PC-3 (cell line): ENCODE measurements at regions not wholly inside any gene's neighbourhood (a gene's known extent, or its start where the extent isn't known, plus 50 kb on each side); places are given as distances from the start of the nearest gene placed in this dataset.

Experiments used
- ATAC-seq: fragments of 200-7000 bp; cut with Tn5 transposase; 2 replicates; pipeline ENCODE4 v1.9.1; 2020; ENCODE audit warnings: mild to moderate bottlenecking, moderate library complexity
- BruUV-seq: library from RNA; stranded (reverse); fragments of 400-500 nt; replicated peaks from 2 replicates; lab custom pipeline; 2021; lab: Mats Ljungman, UMichigan
- CTCF ChIA-PET: fragments of 300-600 bp; sonication (Branson Sonifier 250); formaldehyde crosslinking; loops from one replicate; lab custom pipeline; 2022; ENCODE audit warnings: antibody characterized with exemption; lab: Charles Lee
- POLR2A ChIA-PET: fragments of 300-600 bp; sonication (Branson Sonifier 250); formaldehyde crosslinking; loops from one replicate; lab custom pipeline; 2022; ENCODE audit warnings: antibody characterized with exemption; ENCODE audit not compliant: unreplicated experiment; lab: Charles Lee
- DNase-seq: peaks from one replicate; pipeline ENCODE4 v3.0.0-alpha.2; 2015
- H2AFZ ChIP-seq: fragments of 300-600 bp; sonication (generic); 2 replicates; pipeline ENCODE4 v1.6.0; 2016; ENCODE audit warnings: antibody characterized with exemption, low read length
- H3F3A ChIP-seq: fragments of 300-600 bp; sonication (generic); one replicate; pipeline ENCODE4 v1.6.0; 2017; ENCODE audit warnings: antibody characterized with exemption, low read length, control low read depth, mild to moderate bottlenecking; ENCODE audit not compliant: unreplicated experiment
- H3K27ac ChIP-seq: fragments of 300-600 bp; sonication (generic); 2 replicates; pipeline ENCODE4 v1.5.1; 2016; ENCODE audit warnings: mild to moderate bottlenecking, low read length
- H3K27me3 ChIP-seq: fragments of 300-600 bp; sonication (generic); 2 replicates; pipeline ENCODE4 v1.6.1; 2016; ENCODE audit warnings: low read length, mixed read lengths
- H3K36me3 ChIP-seq: fragments of 300-600 bp; sonication (generic); 2 replicates; pipeline ENCODE4 v1.6.1; 2016; ENCODE audit warnings: low read depth, mixed run types, low read length, mixed read lengths
- H3K4me1 ChIP-seq: fragments of 300-600 bp; sonication (generic); 2 replicates; pipeline ENCODE4 v1.5.1; 2016; ENCODE audit warnings: low read length; ENCODE audit not compliant: insufficient read depth
- H3K4me2 ChIP-seq: fragments of 300-600 bp; sonication (generic); 2 replicates; pipeline ENCODE4 v1.6.0; 2016; ENCODE audit warnings: low read length
- H3K4me3 ChIP-seq: fragments of 300-600 bp; sonication (generic); 2 replicates; pipeline ENCODE4 v1.5.1; 2016; ENCODE audit warnings: mild to moderate bottlenecking, low read length, mixed read lengths
- H3K79me2 ChIP-seq: fragments of 300-600 bp; sonication (generic); 2 replicates; pipeline ENCODE4 v1.6.1; 2017; ENCODE audit warnings: low read length, mixed read lengths
- H3K9ac ChIP-seq: fragments of 300-600 bp; sonication (generic); 2 replicates; pipeline ENCODE4 v1.6.0; 2016; ENCODE audit warnings: mild to moderate bottlenecking, low read length
- H3K9me2 ChIP-seq: fragments of 300-600 bp; sonication (generic); replicated peaks from 2 replicates; pipeline ENCODE4 v1.6.1; 2016; ENCODE audit warnings: mixed run types, low read length, mixed read lengths
- H3K9me3 ChIP-seq: fragments of 300-600 bp; sonication (generic); 2 replicates; pipeline ENCODE4 v1.6.1; 2016; ENCODE audit warnings: low read length, mixed read lengths
- H4K20me1 ChIP-seq: fragments of 300-600 bp; sonication (generic); 2 replicates; pipeline ENCODE4 v1.6.1; 2016; ENCODE audit warnings: low read length, mixed read lengths
- CTCF ChIP-seq: fragments of 300-600 bp; sonication (generic); conservative IDR thresholded peaks from 2 replicates; pipeline ENCODE4 v1.5.1; 2017; ENCODE audit warnings: antibody characterized with exemption, low read depth, mild to moderate bottlenecking, low read length
- EZH2 ChIP-seq: fragments of 300-600 bp; sonication (generic); IDR thresholded peaks from one replicate; pipeline ENCODE4 v1.6.1; 2017; ENCODE audit warnings: antibody characterized with exemption, mild to moderate bottlenecking, low read length; ENCODE audit not compliant: unreplicated experiment
- EZH2phosphoT487 ChIP-seq: fragments of 300-600 bp; sonication (generic); IDR thresholded peaks from 2 replicates; pipeline ENCODE4 v1.6.1; 2018; ENCODE audit warnings: mild to moderate bottlenecking, antibody characterized with exemption, low read length, borderline replicate concordance
- intact Hi-C: fragments of 100-400 bp; cut with micrococcal nuclease; formaldehyde crosslinking; loops from 2 replicates; pipeline ENCODE4 v1.9.0; 2023

- DNase-seq (no peak), ATAC-seq (no peak)
- CTCF ChIA-PET, result no interaction called here
Measured at GRCh38 chrX:8887004-8887403, 85.8 kb upstream of the FAM9A start.

GRCh38 chrX:8879750-8880149, 78.6 kb upstream of the FAM9A start:
- H3K79me2 ChIP-seq, result no peaks in the 10 kb centered on the region
- POLR2A ChIA-PET, result no interaction called here
- CTCF ChIA-PET, result no interaction called here
- H4K20me1 ChIP-seq, result no peaks in the 10 kb centered on the region
- H3F3A ChIP-seq, result no peaks in the 10 kb centered on the region
- DNase-seq, result peak; percentile 20
- TF ChIP-seq EZH2phosphoT487 (no peak), CTCF (peak; percentile 67), EZH2 (no peak)
- BruUV-seq, result no TSS peak
- no peaks in the 10 kb centered on the region for H3K4me1 ChIP-seq
- no peaks in the 10 kb centered on the region for H3K9me3 ChIP-seq
- no peak overlapping the region for H3K27ac ChIP-seq
- intact Hi-C loops, result no loop called here
- H3K9ac ChIP-seq, result no peak overlapping the region
- no peaks in the 10 kb centered on the region for H3K27me3 ChIP-seq
- H3K4me3 ChIP-seq, result no peak overlapping the region
- H3K9me2 ChIP-seq, result no peaks in the 10 kb centered on the region
- H2AFZ ChIP-seq, result no peak overlapping the region
- no peak overlapping the region for H3K4me2 ChIP-seq
- no peaks in the 10 kb centered on the region for H3K36me3 ChIP-seq
- no peak for ATAC-seq

More at GRCh38 chrX:8887004-8887403, 85.8 kb upstream of the FAM9A start:
- H3K79me2 ChIP-seq, result no peaks in the 10 kb centered on the region
- H3K27ac ChIP-seq, result no peak overlapping the region
- TF ChIP-seq CTCF (no peak), EZH2phosphoT487 (no peak), EZH2 (no peak)
- BruUV-seq, result no TSS peak
- no peaks in the 10 kb centered on the region for H3K9me2 ChIP-seq
- H3K27me3 ChIP-seq, result no peaks in the 10 kb centered on the region
- no peaks in the 10 kb centered on the region for H3F3A ChIP-seq
- no peaks in the 10 kb centered on the region for H4K20me1 ChIP-seq
- no peak overlapping the region for H2AFZ ChIP-seq
- H3K9me3 ChIP-seq, result no peaks in the 10 kb centered on the region
- H3K4me2 ChIP-seq, result no peak overlapping the region
- POLR2A ChIA-PET, result no interaction called here
- intact Hi-C loops, result no loop called here
- no peak overlapping the region for H3K9ac ChIP-seq
- no peaks in the 10 kb centered on the region for H3K36me3 ChIP-seq
- H3K4me1 ChIP-seq, result no peaks in the 10 kb centered on the region
- H3K4me3 ChIP-seq, result no peak overlapping the region

GRCh38 chrX:8873956-8874355, 72.8 kb upstream of the FAM9A start:
- no peak overlapping the region for H3K4me2 ChIP-seq
- ChIA-PET POLR2A (no interaction called here), CTCF (no interaction called here)
- H2AFZ ChIP-seq, result no peak overlapping the region
- H3K27me3 ChIP-seq, result no peaks in the 10 kb centered on the region
- DNase-seq (no peak), ATAC-seq (no peak)
- no peaks in the 10 kb centered on the region for H3K9me2 ChIP-seq
- H3K79me2 ChIP-seq, result no peaks in the 10 kb centered on the region
- no peak overlapping the region for H3K9ac ChIP-seq
- H4K20me1 ChIP-seq, result no peaks in the 10 kb centered on the region
- H3K27ac ChIP-seq, result no peak overlapping the region
- H3F3A ChIP-seq, result no peaks in the 10 kb centered on the region
- H3K36me3 ChIP-seq, result no peaks in the 10 kb centered on the region
- intact Hi-C loops, result no loop called here
- H3K4me1 ChIP-seq, result peaks cover 21% of the 10 kb centered on the region
- BruUV-seq, result no TSS peak
- H3K9me3 ChIP-seq, result no peaks in the 10 kb centered on the region
- TF ChIP-seq EZH2phosphoT487 (no peak), CTCF (no peak), EZH2 (no peak)
- H3K4me3 ChIP-seq, result no peak overlapping the region
